OCI-LY1 (cell line): ENCODE measurements at regions not wholly inside any gene's neighbourhood (a gene's known extent, or its start where the extent isn't known, plus 50 kb on each side); places are given as distances from the start of the nearest gene placed in this dataset.
"Not testable (repeated sequence)": the region's sequence is repeated elsewhere in the genome, so short reads cannot be mapped to it uniquely, and the experiment has no call there.

Experiments used
- H2AFZ ChIP-seq: fragments of 200-600 bp; sonication (generic), shearing (Covaris generic); 2 replicates; pipeline ENCODE4 v1.6.0; 2014; ENCODE audit warnings: antibody characterized with exemption, mild to moderate bottlenecking, low read length
- H3F3A ChIP-seq: fragments of 200-600 bp; sonication (generic), shearing (Covaris generic); 2 replicates; pipeline ENCODE4 v1.6.0; 2014; ENCODE audit warnings: mild to moderate bottlenecking, antibody characterized with exemption, low read length, moderate library complexity; ENCODE audit not compliant: insufficient read depth
- H3K27ac ChIP-seq: fragments of 200-600 bp; sonication (generic); 2 replicates; pipeline ENCODE4 v1.5.1; 2014; ENCODE audit warnings: low read length, mixed run types, mild to moderate bottlenecking, low read depth; ENCODE audit not compliant: poor library complexity, severe bottlenecking
- H3K27me3 ChIP-seq: fragments of 200-600 bp; sonication (generic); 2 replicates; pipeline ENCODE4 v1.6.0; 2014; ENCODE audit warnings: antibody characterized with exemption, mild to moderate bottlenecking, low read length, moderate library complexity; ENCODE audit not compliant: insufficient read depth
- H3K36me3 ChIP-seq: fragments of 200-600 bp; sonication (generic); 2 replicates; pipeline ENCODE4 v1.6.1; 2014; ENCODE audit warnings: mild to moderate bottlenecking, antibody characterized with exemption, low read length, moderate library complexity, mixed read lengths; ENCODE audit not compliant: insufficient read depth
- H3K4me1 ChIP-seq: fragments of 200-600 bp; sonication (generic); 2 replicates; pipeline ENCODE4 v1.5.1; 2014; ENCODE audit warnings: mild to moderate bottlenecking, low read length, moderate library complexity; ENCODE audit not compliant: insufficient read depth, severe bottlenecking
- H3K4me2 ChIP-seq: fragments of 200-600 bp; sonication (generic), shearing (Covaris generic); 2 replicates; pipeline ENCODE4 v1.6.1; 2014; ENCODE audit warnings: low read length
- H3K4me3 ChIP-seq: fragments of 200-600 bp; sonication (generic); 2 replicates; pipeline ENCODE4 v1.5.1; 2014; ENCODE audit warnings: low read length, low read depth, mild to moderate bottlenecking, mixed read lengths; ENCODE audit not compliant: poor library complexity, severe bottlenecking
- H3K79me2 ChIP-seq: fragments of 200-600 bp; shearing (Covaris generic); 2 replicates; pipeline ENCODE4 v1.6.1; 2016; ENCODE audit warnings: mixed run types, low read length, mixed read lengths; ENCODE audit not compliant: insufficient read depth
- H3K9ac ChIP-seq: fragments of 200-600 bp; sonication (generic), shearing (Covaris generic); 2 replicates; pipeline ENCODE4 v1.6.1; 2014; ENCODE audit warnings: mild to moderate bottlenecking, low read length, mixed read lengths
- H3K9me2 ChIP-seq: fragments of 200-600 bp; sonication (generic), shearing (Covaris generic); 2 replicates; pipeline ENCODE4 v1.6.1; 2014; ENCODE audit warnings: low read depth, mild to moderate bottlenecking, low read length, mixed read lengths
- H3K9me3 ChIP-seq: fragments of 200-600 bp; shearing (Covaris generic); 2 replicates; pipeline ENCODE4 v1.6.1; 2014; ENCODE audit warnings: low read length, mixed read lengths
- H4K20me1 ChIP-seq: fragments of 200-600 bp; sonication (generic), shearing (Covaris generic); 2 replicates; pipeline ENCODE4 v1.6.0; 2016; ENCODE audit warnings: mild to moderate bottlenecking, low read length; ENCODE audit not compliant: insufficient read depth
- CTCF ChIP-seq: fragments of 200-600 bp; sonication (generic), shearing (Covaris generic); IDR thresholded peaks from 2 replicates; pipeline ENCODE4 v1.5.1; 2017; ENCODE audit warnings: mild to moderate bottlenecking, antibody characterized with exemption, low read length, moderate library complexity, mixed read lengths
- EZH2 ChIP-seq: fragments of 200-600 bp; sonication (generic), shearing (Covaris generic); IDR thresholded peaks from 2 replicates; pipeline ENCODE4 v1.8.0; 2017; ENCODE audit warnings: borderline replicate concordance, mixed run types, mild to moderate bottlenecking, antibody characterized with exemption, low read length, moderate library complexity, mixed read lengths

GRCh38 chr11:89654669-89655068, 55.4 kb upstream of the TRIM77 start:
- not testable (repeated sequence) for H3K27me3 ChIP-seq, H3K4me2 ChIP-seq, H2AFZ ChIP-seq, H3K9me3 ChIP-seq, H3F3A ChIP-seq, H3K36me3 ChIP-seq, H3K79me2 ChIP-seq, H3K27ac ChIP-seq, H3K9ac ChIP-seq, H3K4me1 ChIP-seq, H4K20me1 ChIP-seq, H3K4me3 ChIP-seq, H3K9me2 ChIP-seq

- H3K4me2 ChIP-seq, H3K36me3 ChIP-seq, H3K4me3 ChIP-seq, H3K9me3 ChIP-seq, H3K4me1 ChIP-seq, H2AFZ ChIP-seq, H3K79me2 ChIP-seq, H3F3A ChIP-seq, H3K9ac ChIP-seq, H3K9me2 ChIP-seq, H4K20me1 ChIP-seq, H3K27ac ChIP-seq, H3K27me3 ChIP-seq: not testable (repeated sequence)
These were observed 51.3 kb upstream of the TRIM77 start for GRCh38 chr11:89658767-89659166.

- H3K9ac ChIP-seq, H3K4me3 ChIP-seq, H3K79me2 ChIP-seq, H3K27ac ChIP-seq, H3K4me1 ChIP-seq, H3K4me2 ChIP-seq, H4K20me1 ChIP-seq, H3K9me3 ChIP-seq, H3F3A ChIP-seq, H3K36me3 ChIP-seq, H3K27me3 ChIP-seq, H3K9me2 ChIP-seq, H2AFZ ChIP-seq: not testable (repeated sequence)
These were observed 50.7 kb upstream of the TRIM77 start for GRCh38 chr11:89659414-89659813.

GRCh38 chr11:89660234-89660633, 49.9 kb upstream of the TRIM77 start:
- Histone ChIP-seq H2AFZ (no peak overlapping the region), H3K79me2 (no peaks in the 10 kb centered on the region), H3K36me3 (no peaks in the 10 kb centered on the region), H4K20me1 (no peaks in the 10 kb centered on the region), H3K9me2 (no peaks in the 10 kb centered on the region), H3K4me2 (no peak overlapping the region), H3K4me3 (no peak overlapping the region), H3K4me1 (no peaks in the 10 kb centered on the region), H3K9me3 (no peaks in the 10 kb centered on the region), H3F3A (no peaks in the 10 kb centered on the region), H3K27me3 (no peaks in the 10 kb centered on the region), H3K9ac (no peak overlapping the region), H3K27ac (no peak overlapping the region)
- TF ChIP-seq EZH2 = no peak
- no peak for TF ChIP-seq CTCF
